Pancreas (tissue), 10 donors: ENCODE measurements at regions not wholly inside any gene's neighbourhood (a gene's known extent, or its start where the extent isn't known, plus 50 kb on each side); places are given as distances from the start of the nearest gene placed in this dataset.

Source experiments
- ATAC-seq, 4 donors: fragments of 200-7000 bp; cut with Tn5 transposase; one replicate each; pipeline versions ENCODE4 v1.8.0 to v1.9.1; 2020; ENCODE audit warnings: mild to moderate bottlenecking in 4 of 4, moderate library complexity in 4 of 4
- DNase-seq, 6 donors: peaks; one replicate each; pipeline ENCODE4 v3.0.0-alpha.2; 2020
- FAIRE-seq: peaks from 2 replicates; lab custom pipeline; 2012; peaks lifted over from hg19 to GRCh38; lab: Jason Lieb, UNC
- H3K27ac ChIP-seq, 4 donors: fragments of 200-600 bp; sonication (generic); 1 replicate in 3 of 4; 2 replicates in 1 of 4; pipeline versions ENCODE4 v1.5.0 to v1.8.0; 2020
- H3K27me3 ChIP-seq, 4 donors: fragments of 200-600 bp; one replicate each; pipeline ENCODE4 v1.8.0; 2021
- H3K36me3 ChIP-seq, 3 donors: fragments of 200-600 bp; sonication (generic) in 1 of 3; one replicate each; pipeline versions ENCODE4 v1.5.0 to v1.8.0; 2020 to 2021
- H3K4me1 ChIP-seq, 3 donors: fragments of 200-600 bp; one replicate each; pipeline ENCODE4 v1.8.0; 2021
- H3K4me3 ChIP-seq, 4 donors: fragments of 200-600 bp; sonication (generic) in 2 of 4; one replicate each; pipeline versions ENCODE4 v1.5.0 to v1.8.0; 2020 to 2021
- H3K9me3 ChIP-seq, 4 donors: fragments of 200-600 bp; one replicate each; pipeline ENCODE4 v1.8.0; 2021
- CTCF ChIP-seq, 4 donors: fragments of 200-600 bp; sonication (generic) in 3 of 4; IDR thresholded peaks; one replicate each; pipeline versions ENCODE4 v1.5.0 to v1.8.0; 2021; ENCODE audit warnings: antibody characterized with exemption in 4 of 4
- whole genome bisulfite sequencing, 2 donors: extraction: QIAGEN DNeasy Blood & Tissue Kit; methylation state at CpG; one replicate each; pipeline ENCODE4 v1.1.7; 2013; 5-methylcytosine and 5-hydroxymethylcytosine counted together
- intact Hi-C, 3 donors: fragments of 100-400 bp; cut with DNase I; formaldehyde crosslinking; loops; one replicate each; pipeline versions ENCODE4 v1.11.1 to v1.14.2; 2022
- donor health status: healthy with polysubstance abuse.
- donor health status: DM: no; HTN: no; CAD: no; lungs with moderate emphysema.
- donor health status: DM: no; HTN: no; CAD: no.
- donor health status: control.
- donor health status: control.
- donor health status: Bipolar disorder and iron deficiency.
- donor health status: DM: yes; HTN: yes; CAD: no.
- donor health status: DM: no; HTN: no; CAD: no.
- donor health status: DM: no; HTN: no; CAD: no.
- donor health status: DM: yes; HTN: yes; CAD: no.

- TF ChIP-seq CTCF (IDR thresholded peaks at IDR 0.05) = no peak
- Histone ChIP-seq H3K27ac (no peak overlapping the region), H3K27me3 (no peaks in the 10 kb centered on the region), H3K9me3 (no peaks in the 10 kb centered on the region), H3K4me1 (no peaks in the 10 kb centered on the region), H3K4me3 (no peak overlapping the region), H3K36me3 (no peaks in the 10 kb centered on the region)
- FAIRE-seq (no peak), ATAC-seq (no peak), DNase-seq (no peak)
- intact Hi-C loops = no loop called here
- 15 to 25% methylated on average over 2 of the region's 2 CpGs for WGBS, 2 donors
These were observed 224.0 kb downstream of the C1orf94 start for GRCh38 chr1:34400675-34401074.

GRCh38 chr1:34403156-34403555, 226.4 kb downstream of the C1orf94 start:
- DNase-seq (no peak), FAIRE-seq (no peak), ATAC-seq (no peak)
- peaks cover 0 to 8% (median 5%) of the 10 kb centered on the region in 3 donors for H3K4me1 ChIP-seq
- no peaks in the 10 kb centered on the region for H3K9me3 ChIP-seq
- no peaks in the 10 kb centered on the region for H3K27me3 ChIP-seq
- TF ChIP-seq CTCF (IDR thresholded peaks at IDR 0.05) = no peak
- H3K27ac ChIP-seq = no peak overlapping the region
- no peaks in the 10 kb centered on the region for H3K36me3 ChIP-seq
- H3K4me3 ChIP-seq = no peak overlapping the region
- intact Hi-C loops = no loop called here

GRCh38 chr1:34404804-34405203, 228.1 kb downstream of the C1orf94 start:
- ATAC-seq (no peak), DNase-seq (no peak), FAIRE-seq (no peak)
- no peaks in the 10 kb centered on the region for H3K27me3 ChIP-seq
- no peak for TF ChIP-seq CTCF (IDR thresholded peaks at IDR 0.05)
- no peaks in the 10 kb centered on the region for H3K9me3 ChIP-seq
- no peak overlapping the region for H3K27ac ChIP-seq
- no peaks in the 10 kb centered on the region for H3K36me3 ChIP-seq
- no peak overlapping the region for H3K4me3 ChIP-seq
- intact Hi-C loops = no loop called here
- H3K4me1 ChIP-seq = peaks cover 0 to 8% (median 5%) of the 10 kb centered on the region in 3 donors

- no peak for DNase-seq
- Histone ChIP-seq H3K27me3 (no peaks in the 10 kb centered on the region), H3K27ac (no peak overlapping the region), H3K4me3 (no peak overlapping the region), H3K36me3 (no peaks in the 10 kb centered on the region), H3K9me3 (no peaks in the 10 kb centered on the region), H3K4me1 (peaks cover 0 to 8% (median 5%) of the 10 kb centered on the region in 3 donors)
- intact Hi-C loops = no loop called here
- FAIRE-seq = no peak
- ATAC-seq = no peak
- 61 to 73% methylated on average over 2 of the region's 2 CpGs for WGBS, 2 donors
- no peak for TF ChIP-seq CTCF (IDR thresholded peaks at IDR 0.05)
These were observed 228.7 kb downstream of the C1orf94 start for GRCh38 chr1:34405266-34405959.

- Histone ChIP-seq H3K36me3 (no peaks in the 10 kb centered on the region), H3K27me3 (no peaks in the 10 kb centered on the region), H3K4me1 (peaks cover 0 to 8% (median 5%) of the 10 kb centered on the region in 3 donors), H3K4me3 (no peak overlapping the region), H3K27ac (peak overlapping the region in 3 of 4 donors; percentile 25 to 69 (median 55)), H3K9me3 (no peaks in the 10 kb centered on the region)
- intact Hi-C loops = no loop called here
- ATAC-seq (peak; percentile 68 to 90 (median 84)), DNase-seq (peak in 2 of 6 donors; percentile 3 to 17), FAIRE-seq (no peak)
- TF ChIP-seq CTCF (IDR thresholded peaks at IDR 0.05) = no peak
- 5 to 24% methylated on average over 5 of the region's 5 CpGs for WGBS, 2 donors
These were observed 229.7 kb downstream of the C1orf94 start for GRCh38 chr1:34406377-34406776.
